ENCODE measurements at regions not wholly inside any gene's neighbourhood (a gene's known extent, or its start where the extent isn't known, plus 50 kb on each side); places are given as distances from the start of the nearest gene placed in this dataset.
"Not testable (repeated sequence)": the region's sequence is repeated elsewhere in the genome, so short reads cannot be mapped to it uniquely, and the experiment has no call there.

DNA sequence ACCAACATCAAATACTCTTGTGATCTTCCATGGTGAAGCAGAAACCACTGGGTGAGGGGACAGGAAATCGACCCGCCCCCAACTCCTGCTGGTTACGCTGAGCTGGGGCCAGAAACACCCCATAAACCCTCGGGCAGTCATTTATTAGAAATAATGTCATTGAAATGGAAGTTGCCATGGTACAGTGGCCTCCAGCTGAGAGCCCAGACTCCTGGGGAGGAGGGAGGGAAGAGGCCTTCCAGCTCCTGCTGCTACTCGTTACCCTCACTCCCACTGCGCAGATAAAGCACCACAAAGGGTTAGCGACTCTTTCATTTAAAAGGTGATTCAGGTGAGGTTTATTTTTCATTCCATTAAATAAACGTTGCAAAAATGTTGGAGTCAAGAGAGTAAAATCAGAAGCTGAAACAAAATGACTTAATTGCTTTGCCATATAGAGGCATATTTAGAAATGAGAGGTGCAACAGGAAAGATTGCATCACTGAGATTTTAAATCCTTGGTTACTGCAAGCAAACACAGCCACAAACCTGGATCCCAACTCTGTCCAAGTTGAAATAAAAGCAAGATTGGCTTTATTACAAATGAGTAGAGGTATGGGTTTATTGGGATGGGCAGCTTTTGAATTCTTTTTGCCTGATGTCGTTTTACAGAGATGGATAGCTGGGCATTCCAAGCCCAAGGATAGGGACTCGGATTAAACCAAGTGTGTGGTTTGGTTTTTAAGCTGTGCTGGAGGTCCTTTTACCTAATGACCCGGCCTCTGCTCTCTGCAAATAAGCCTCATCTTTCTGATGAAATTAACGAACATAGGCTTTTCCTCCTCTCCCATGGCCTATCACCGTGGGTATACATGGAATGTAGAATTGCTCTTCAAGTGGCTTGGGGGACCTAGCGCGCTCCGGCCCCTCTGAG is 92.0 kb downstream of the LYZL1 start:
- H3K27ac ChIP-seq (ENCODE audit: low read length); H3K27me3 ChIP-seq (ENCODE audit: insufficient read depth, low read length); H3K36me3 ChIP-seq (ENCODE audit: insufficient read depth, low read depth, low read length); H3K9me3 ChIP-seq (ENCODE audit: insufficient read depth, low read depth, low read length); H3K4me1 ChIP-seq (ENCODE audit: insufficient read depth, low read length); H3K4me3 ChIP-seq (ENCODE audit: low read length); H3K9ac ChIP-seq (ENCODE audit: low read depth, low read length): not testable (repeated sequence)

DNA sequence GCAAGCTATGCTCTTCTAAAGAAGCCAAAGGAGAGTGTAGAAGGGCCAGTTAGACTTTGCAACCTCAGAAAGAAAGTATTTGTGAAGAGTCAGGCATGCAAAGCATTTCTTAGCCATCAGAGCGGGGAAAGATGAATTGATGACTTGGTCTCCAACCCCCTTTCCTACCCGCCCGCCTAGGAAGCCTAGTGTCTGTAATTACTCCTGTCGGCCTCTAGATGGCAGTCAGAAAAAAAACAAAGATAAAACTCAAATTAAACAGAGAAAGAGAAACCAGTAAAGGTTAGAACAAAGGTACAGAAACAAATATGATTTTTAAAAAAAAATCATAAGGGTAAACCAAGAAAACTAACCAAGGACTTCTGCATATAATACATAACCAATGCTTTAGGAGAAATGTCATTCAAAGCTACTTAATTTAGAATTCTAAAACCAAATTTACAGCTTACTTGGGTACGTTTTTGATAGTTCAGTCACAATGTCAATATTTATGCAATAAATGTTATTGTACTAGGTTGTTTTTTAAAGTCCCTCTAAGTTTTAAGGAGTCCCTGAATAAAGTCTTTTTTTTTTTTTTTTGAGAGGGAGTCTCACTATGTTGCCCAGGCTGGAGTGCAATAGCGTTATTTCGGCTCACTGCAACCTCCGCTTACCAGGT is 97.6 kb downstream of the LYZL1 start:
- Histone ChIP-seq H3K4me1 (ENCODE audit: insufficient read depth, low read length) (no peaks in the 10 kb centered on the region), H3K9ac (ENCODE audit: low read depth, low read length) (no peak overlapping the region), H3K27ac (ENCODE audit: low read length) (no peak overlapping the region), H3K27me3 (ENCODE audit: insufficient read depth, low read length) (no peaks in the 10 kb centered on the region), H3K9me3 (ENCODE audit: insufficient read depth, low read depth, low read length) (no peaks in the 10 kb centered on the region), H3K4me3 (ENCODE audit: low read length) (no peak overlapping the region), H3K36me3 (ENCODE audit: insufficient read depth, low read depth, low read length) (no peaks in the 10 kb centered on the region)

DNA sequence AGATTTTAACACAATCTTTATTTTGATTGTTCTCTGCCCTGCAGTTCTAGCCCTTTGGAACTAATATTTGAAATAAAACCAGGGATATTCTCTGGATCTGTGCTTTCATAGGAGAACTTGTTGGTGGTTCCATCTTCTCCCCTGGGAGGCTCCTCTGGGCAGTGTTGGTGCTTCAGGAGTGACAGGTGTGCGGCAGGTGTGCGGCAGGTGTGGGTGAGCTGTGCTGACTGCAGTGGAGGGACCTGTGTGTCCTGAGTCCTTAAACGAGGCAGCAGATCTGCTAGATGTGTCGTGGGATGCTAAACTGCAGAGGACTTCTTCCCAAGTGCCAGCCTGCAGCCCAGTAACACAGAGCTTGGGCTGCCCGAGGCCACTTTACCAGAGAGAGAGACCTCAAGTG is 98.4 kb downstream of the LYZL1 start:
- Histone ChIP-seq H3K4me3 (ENCODE audit: low read length) (no peak overlapping the region), H3K9ac (ENCODE audit: low read depth, low read length) (no peak overlapping the region), H3K4me1 (ENCODE audit: insufficient read depth, low read length) (no peaks in the 10 kb centered on the region), H3K27ac (ENCODE audit: low read length) (no peak overlapping the region), H3K27me3 (ENCODE audit: insufficient read depth, low read length) (no peaks in the 10 kb centered on the region), H3K36me3 (ENCODE audit: insufficient read depth, low read depth, low read length) (no peaks in the 10 kb centered on the region), H3K9me3 (ENCODE audit: insufficient read depth, low read depth, low read length) (no peaks in the 10 kb centered on the region)

DNA sequence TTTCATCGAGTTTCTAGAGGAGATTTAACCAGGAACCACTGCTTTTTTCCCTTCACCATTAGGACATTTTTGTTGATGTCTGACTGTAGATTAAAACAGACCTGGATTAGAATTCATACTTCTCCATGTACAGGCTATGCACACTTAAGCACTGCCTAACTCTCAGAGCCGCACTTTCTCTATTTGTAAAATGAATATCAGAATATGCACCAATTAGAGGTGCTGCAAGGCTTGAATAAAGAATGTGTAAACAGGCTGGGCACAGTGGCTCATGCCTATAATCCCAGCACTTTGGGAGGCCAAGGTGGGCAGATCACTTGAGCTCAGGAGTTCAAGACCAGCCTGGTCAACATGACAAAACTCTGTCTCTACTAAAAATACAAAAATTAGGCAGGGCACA is 99.2 kb downstream of the LYZL1 start:
- H3K27me3 ChIP-seq (ENCODE audit: insufficient read depth, low read length); H3K9ac ChIP-seq (ENCODE audit: low read depth, low read length); H3K4me1 ChIP-seq (ENCODE audit: insufficient read depth, low read length); H3K27ac ChIP-seq (ENCODE audit: low read length); H3K9me3 ChIP-seq (ENCODE audit: insufficient read depth, low read depth, low read length); H3K36me3 ChIP-seq (ENCODE audit: insufficient read depth, low read depth, low read length); H3K4me3 ChIP-seq (ENCODE audit: low read length): not testable (repeated sequence)

DNA sequence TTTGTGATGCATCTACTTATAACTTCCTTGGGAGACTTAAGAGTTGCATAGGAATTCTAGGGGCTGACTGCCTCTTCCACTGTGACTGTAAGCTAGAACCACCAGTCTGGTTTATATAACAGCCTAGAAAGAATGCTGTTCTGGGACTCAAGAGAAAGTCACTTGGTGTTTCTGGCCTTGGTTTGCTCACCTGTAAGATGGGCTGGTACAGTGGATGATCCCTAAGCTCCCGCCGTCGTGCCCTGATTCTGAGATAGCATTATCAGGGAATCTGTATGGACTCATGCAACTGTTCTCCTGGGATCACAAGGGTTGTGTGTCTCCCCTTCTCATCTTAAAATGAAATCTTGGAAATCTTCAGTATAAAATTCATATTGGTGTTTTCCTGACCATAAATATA is 100.6 kb downstream of the LYZL1 start:
- Histone ChIP-seq H3K27ac (ENCODE audit: low read length) (no peak overlapping the region), H3K9me3 (ENCODE audit: insufficient read depth, low read depth, low read length) (no peaks in the 10 kb centered on the region), H3K27me3 (ENCODE audit: insufficient read depth, low read length) (no peaks in the 10 kb centered on the region), H3K9ac (ENCODE audit: low read depth, low read length) (no peak overlapping the region), H3K4me1 (ENCODE audit: insufficient read depth, low read length) (no peaks in the 10 kb centered on the region), H3K36me3 (ENCODE audit: insufficient read depth, low read depth, low read length) (no peaks in the 10 kb centered on the region), H3K4me3 (ENCODE audit: low read length) (no peak overlapping the region)

DNA sequence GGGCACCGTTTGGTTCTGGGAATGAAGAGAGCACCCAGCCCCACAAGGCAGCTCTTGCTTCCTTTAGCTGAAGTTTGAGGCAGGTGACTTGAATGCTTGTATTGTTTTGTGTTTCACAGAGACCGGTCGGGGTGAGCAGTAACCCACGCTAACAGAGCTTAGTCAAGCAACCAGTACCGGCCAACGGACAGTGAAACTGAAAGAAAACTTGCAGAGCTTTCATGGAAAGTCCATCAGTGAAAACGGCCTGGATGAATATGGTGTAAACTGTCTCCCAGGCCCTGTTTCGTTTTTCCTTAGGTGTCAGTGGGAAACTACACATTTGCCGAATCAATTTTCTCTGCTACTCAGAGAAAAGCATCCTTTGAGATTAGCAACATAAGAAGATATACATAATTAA is 101.1 kb downstream of the LYZL1 start:
- Histone ChIP-seq H3K4me1 (ENCODE audit: insufficient read depth, low read length) (no peaks in the 10 kb centered on the region), H3K27ac (ENCODE audit: low read length) (no peak overlapping the region), H3K4me3 (ENCODE audit: low read length) (no peak overlapping the region), H3K9me3 (ENCODE audit: insufficient read depth, low read depth, low read length) (no peaks in the 10 kb centered on the region), H3K9ac (ENCODE audit: low read depth, low read length) (no peak overlapping the region), H3K27me3 (ENCODE audit: insufficient read depth, low read length) (no peaks in the 10 kb centered on the region), H3K36me3 (ENCODE audit: insufficient read depth, low read depth, low read length) (no peaks in the 10 kb centered on the region)

DNA sequence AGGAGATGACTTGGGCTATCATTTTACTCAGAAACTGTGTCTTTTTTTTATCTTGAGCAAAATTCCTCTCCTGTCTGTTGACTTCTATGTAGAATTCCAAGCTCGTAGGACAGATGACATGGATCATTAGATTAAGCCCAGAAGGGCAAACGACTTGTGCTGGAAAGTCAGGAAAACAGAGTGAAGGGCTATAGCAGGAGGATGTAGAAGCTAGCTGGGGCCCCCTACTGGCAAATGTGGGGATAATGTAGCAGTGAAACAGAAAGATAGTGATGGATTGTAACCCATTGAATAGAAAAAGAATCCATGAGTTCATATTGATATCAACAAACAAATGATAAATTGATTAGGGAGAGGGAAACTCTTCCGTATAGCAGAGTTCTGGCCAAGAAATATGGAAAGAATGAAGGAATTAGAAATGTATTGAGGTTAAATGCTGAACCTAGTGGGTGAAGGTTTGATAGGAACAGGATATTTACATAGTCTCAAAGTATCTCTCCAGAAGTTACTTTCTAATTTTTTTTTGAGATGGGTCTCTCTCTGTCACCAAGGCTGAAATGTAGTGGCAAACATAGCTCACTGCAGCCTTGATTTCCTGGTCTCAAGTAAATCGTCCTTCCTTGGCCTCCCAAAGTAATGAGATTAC is 103.6 kb downstream of the LYZL1 start:
- Histone ChIP-seq H3K4me3 (ENCODE audit: low read length) (no peak overlapping the region), H3K27ac (ENCODE audit: low read length) (no peak overlapping the region), H3K9me3 (ENCODE audit: insufficient read depth, low read depth, low read length) (no peaks in the 10 kb centered on the region), H3K36me3 (ENCODE audit: insufficient read depth, low read depth, low read length) (no peaks in the 10 kb centered on the region), H3K9ac (ENCODE audit: low read depth, low read length) (no peak overlapping the region), H3K27me3 (ENCODE audit: insufficient read depth, low read length) (no peaks in the 10 kb centered on the region), H3K4me1 (ENCODE audit: insufficient read depth, low read length) (no peaks in the 10 kb centered on the region)

DNA sequence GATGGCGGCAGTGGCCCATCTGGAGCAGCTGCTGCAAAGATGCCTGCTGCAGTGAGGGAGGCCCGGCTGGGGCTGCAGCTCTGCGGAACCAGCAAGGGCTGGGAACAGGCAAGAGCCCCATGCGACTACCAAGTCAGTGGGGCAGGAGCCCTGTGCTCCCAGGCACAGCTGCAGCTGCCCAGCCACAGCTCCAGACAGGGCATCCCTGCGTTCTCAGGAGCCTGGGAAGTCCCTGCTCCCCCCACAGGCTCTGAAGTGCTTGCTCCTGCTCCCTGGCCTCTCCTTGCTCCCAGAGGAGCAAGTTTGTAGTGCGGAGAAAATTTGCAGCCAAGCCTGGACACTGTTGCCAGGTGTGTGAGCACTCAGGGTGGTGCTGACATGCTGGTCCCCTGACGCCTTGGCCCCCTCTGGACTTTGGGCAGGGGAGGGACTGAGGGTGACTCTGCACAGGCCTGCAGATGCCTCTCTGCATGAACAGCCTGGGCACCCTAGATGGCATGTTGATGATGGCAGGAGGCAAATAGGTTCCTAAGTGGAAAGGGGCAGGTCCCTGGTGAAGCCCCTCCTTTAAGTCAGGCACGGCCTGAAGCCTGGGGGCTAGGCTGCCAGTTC is 105.6 kb downstream of the LYZL1 start:
- no peaks in the 10 kb centered on the region for H3K27me3 ChIP-seq (ENCODE audit: insufficient read depth, low read length)
- no peak overlapping the region for H3K9ac ChIP-seq (ENCODE audit: low read depth, low read length)

DNA sequence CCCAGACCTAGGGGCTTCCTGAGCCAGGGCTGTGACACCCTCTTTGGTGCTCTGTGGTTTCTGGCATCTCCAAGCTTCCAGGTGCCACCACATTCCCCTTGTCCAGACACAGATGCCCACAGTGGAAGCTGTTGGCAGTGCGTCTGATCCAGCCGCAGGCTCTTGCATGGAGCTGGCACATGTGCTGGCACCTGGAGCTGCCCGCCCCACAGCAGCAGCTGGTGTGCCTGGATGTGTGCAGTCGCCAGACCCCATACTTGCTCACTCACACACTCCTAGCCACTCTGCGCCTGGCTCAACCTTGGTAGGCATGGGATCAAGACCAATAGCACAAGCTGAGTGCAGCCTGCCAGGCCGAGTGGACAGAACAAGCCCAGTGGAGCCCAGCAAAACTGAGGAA is 106.5 kb downstream of the LYZL1 start:
- Histone ChIP-seq H3K27me3 (ENCODE audit: insufficient read depth, low read length) (no peaks in the 10 kb centered on the region), H3K9me3 (ENCODE audit: insufficient read depth, low read depth, low read length) (no peaks in the 10 kb centered on the region), H3K36me3 (ENCODE audit: insufficient read depth, low read depth, low read length) (no peaks in the 10 kb centered on the region), H3K4me1 (ENCODE audit: insufficient read depth, low read length) (no peaks in the 10 kb centered on the region), H3K9ac (ENCODE audit: low read depth, low read length) (no peak overlapping the region), H3K27ac (ENCODE audit: low read length) (no peak overlapping the region), H3K4me3 (ENCODE audit: low read length) (no peak overlapping the region)

More for the DNA sequence above, 105.6 kb downstream of the LYZL1 start:
- Histone ChIP-seq H3K4me1 (ENCODE audit: insufficient read depth, low read length) (no peaks in the 10 kb centered on the region), H3K9me3 (ENCODE audit: insufficient read depth, low read depth, low read length) (no peaks in the 10 kb centered on the region), H3K27ac (ENCODE audit: low read length) (no peak overlapping the region), H3K36me3 (ENCODE audit: insufficient read depth, low read depth, low read length) (no peaks in the 10 kb centered on the region), H3K4me3 (ENCODE audit: low read length) (no peak overlapping the region)

DNA sequence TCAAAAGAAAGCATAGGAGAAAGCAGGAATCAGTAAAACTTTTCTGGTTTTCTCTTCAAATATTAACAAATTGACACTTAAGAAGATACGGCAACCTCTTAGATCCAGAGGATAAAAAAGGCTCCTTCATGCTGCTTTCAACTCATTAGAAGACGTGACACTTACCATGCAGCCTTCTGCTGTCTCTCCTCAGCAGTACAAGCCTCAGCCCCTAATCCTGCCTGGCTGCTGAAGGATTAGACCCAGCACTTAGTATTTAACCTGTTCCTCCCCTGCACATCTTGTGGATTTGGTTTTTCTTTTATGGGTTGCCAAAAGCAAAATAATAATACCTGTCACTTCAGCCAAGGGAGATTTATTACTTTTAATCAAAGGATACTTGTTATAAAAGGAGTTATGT is 108.4 kb downstream of the LYZL1 start:
- H3K9me3 ChIP-seq (ENCODE audit: insufficient read depth, low read depth, low read length), result peaks cover 3% of the 10 kb centered on the region; the same call in 1 of the 2 replicates
- H3K4me1 ChIP-seq (ENCODE audit: insufficient read depth, low read length), result no peaks in the 10 kb centered on the region
- no peaks in the 10 kb centered on the region for H3K36me3 ChIP-seq (ENCODE audit: insufficient read depth, low read depth, low read length)
- no peak overlapping the region for H3K4me3 ChIP-seq (ENCODE audit: low read length)
- H3K27ac ChIP-seq (ENCODE audit: low read length), result no peak overlapping the region
- no peaks in the 10 kb centered on the region for H3K27me3 ChIP-seq (ENCODE audit: insufficient read depth, low read length)
- H3K9ac ChIP-seq (ENCODE audit: low read depth, low read length), result no peak overlapping the region

DNA sequence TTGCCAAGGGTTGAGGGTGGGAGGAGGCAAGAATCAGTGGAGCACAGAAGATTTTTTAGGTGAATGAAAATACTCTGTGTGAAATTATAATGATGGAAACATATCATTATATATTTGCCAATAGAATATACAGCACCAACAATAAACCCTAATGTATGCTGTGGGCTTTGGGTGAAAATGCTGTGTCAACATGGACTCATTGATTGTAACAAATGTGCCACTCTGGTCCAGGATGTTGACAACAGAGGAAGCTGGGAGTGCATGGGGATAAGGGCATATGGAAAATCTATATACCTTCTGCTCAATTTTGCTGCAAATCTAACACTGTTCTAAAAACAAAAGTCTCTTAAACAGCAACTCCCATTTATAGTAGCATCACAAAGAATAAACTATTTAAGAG is 114.3 kb downstream of the LYZL1 start:
- H3K27ac ChIP-seq (ENCODE audit: low read length), result no peak overlapping the region
- no peaks in the 10 kb centered on the region for H3K4me1 ChIP-seq (ENCODE audit: insufficient read depth, low read length)
- peaks cover 41% of the 10 kb centered on the region for H3K9me3 ChIP-seq (ENCODE audit: insufficient read depth, low read depth, low read length)
- H3K9ac ChIP-seq (ENCODE audit: low read depth, low read length), result no peak overlapping the region
- no peaks in the 10 kb centered on the region for H3K36me3 ChIP-seq (ENCODE audit: insufficient read depth, low read depth, low read length)
- no peak overlapping the region for H3K4me3 ChIP-seq (ENCODE audit: low read length)
- no peaks in the 10 kb centered on the region for H3K27me3 ChIP-seq (ENCODE audit: insufficient read depth, low read length)

Measured in iPS-20b (cell line).